OCI-LY7 (cell line): ENCODE measurements at regions not wholly inside any gene's neighbourhood (a gene's known extent, or its start where the extent isn't known, plus 50 kb on each side); places are given as distances from the start of the nearest gene placed in this dataset.

Source experiments
- CTCF ChIP-seq: fragments of 200-600 bp; sonication (generic); conservative IDR thresholded peaks from 2 replicates; pipeline ENCODE4 v1.5.1; 2014; ENCODE audit warnings: mild to moderate bottlenecking, antibody characterized with exemption, low read length, moderate library complexity, mixed read lengths
- EZH2phosphoT487 ChIP-seq: fragments of 200-600 bp; sonication (generic); IDR thresholded peaks from 2 replicates; pipeline ENCODE4 v1.6.1; 2018; ENCODE audit warnings: low read depth, borderline replicate concordance, mild to moderate bottlenecking, mixed run types, antibody characterized with exemption, low read length, moderate library complexity, mixed read lengths

- TF ChIP-seq CTCF: no peak
- TF ChIP-seq EZH2phosphoT487: no peak
Measured at GRCh38 chr22:26897384-26897783, 240.0 kb downstream of the MIAT start.
